ENCODE measurements at regions not wholly inside any gene's neighbourhood (a gene's known extent, or its start where the extent isn't known, plus 50 kb on each side); places are given as distances from the start of the nearest gene placed in this dataset.

- TF ChIP-seq POLR2A (IDR thresholded peaks at IDR 0.05; ENCODE audit: low read depth, low read length) = no peak
- TF ChIP-seq POLR2AphosphoS5 (IDR thresholded peaks at IDR 0.05; ENCODE audit: low read depth, low read length) = no peak
Observed at GRCh38 chr4:18932730-18933339, 911.3 kb upstream of the LCORL start.
